PC-3 (cell line): ENCODE measurements at regions not wholly inside any gene's neighbourhood (a gene's known extent, or its start where the extent isn't known, plus 50 kb on each side); places are given as distances from the start of the nearest gene placed in this dataset.

Source experiments
- EZH2 ChIP-seq: fragments of 300-600 bp; sonication (generic); IDR thresholded peaks from one replicate; pipeline ENCODE4 v1.6.1; 2017; ENCODE audit warnings: antibody characterized with exemption, mild to moderate bottlenecking, low read length; ENCODE audit not compliant: unreplicated experiment
- EZH2phosphoT487 ChIP-seq: fragments of 300-600 bp; sonication (generic); IDR thresholded peaks from 2 replicates; pipeline ENCODE4 v1.6.1; 2018; ENCODE audit warnings: mild to moderate bottlenecking, antibody characterized with exemption, low read length, borderline replicate concordance
- TF ChIP-seq, protein P1 (sequence below): fragments of 300-600 bp; sonication (generic); conservative IDR thresholded peaks from 2 replicates; pipeline ENCODE4 v1.5.1; 2017; ENCODE audit warnings: antibody characterized with exemption, low read depth, mild to moderate bottlenecking, low read length

DNA sequence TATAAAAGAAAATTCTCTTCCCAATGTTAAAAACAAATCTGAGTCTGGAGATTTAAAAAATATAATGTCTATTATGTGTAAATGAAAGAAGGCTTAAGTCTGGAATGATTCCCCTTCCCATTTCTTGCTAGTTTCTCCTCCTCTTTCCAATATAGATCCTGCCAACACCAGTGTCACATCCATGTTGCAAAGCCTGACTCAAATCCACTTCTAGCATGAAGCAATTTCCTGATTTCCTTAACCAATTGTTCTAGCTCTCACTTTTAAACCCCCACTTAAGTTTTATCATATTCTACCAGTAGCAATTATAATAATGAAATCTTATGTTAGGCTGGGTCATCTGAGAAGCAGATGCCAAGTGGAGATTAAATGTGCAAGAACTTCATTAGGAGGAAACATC lies 100.1 kb upstream of the SEC61G start:
- TF ChIP-seq, protein P1, sequence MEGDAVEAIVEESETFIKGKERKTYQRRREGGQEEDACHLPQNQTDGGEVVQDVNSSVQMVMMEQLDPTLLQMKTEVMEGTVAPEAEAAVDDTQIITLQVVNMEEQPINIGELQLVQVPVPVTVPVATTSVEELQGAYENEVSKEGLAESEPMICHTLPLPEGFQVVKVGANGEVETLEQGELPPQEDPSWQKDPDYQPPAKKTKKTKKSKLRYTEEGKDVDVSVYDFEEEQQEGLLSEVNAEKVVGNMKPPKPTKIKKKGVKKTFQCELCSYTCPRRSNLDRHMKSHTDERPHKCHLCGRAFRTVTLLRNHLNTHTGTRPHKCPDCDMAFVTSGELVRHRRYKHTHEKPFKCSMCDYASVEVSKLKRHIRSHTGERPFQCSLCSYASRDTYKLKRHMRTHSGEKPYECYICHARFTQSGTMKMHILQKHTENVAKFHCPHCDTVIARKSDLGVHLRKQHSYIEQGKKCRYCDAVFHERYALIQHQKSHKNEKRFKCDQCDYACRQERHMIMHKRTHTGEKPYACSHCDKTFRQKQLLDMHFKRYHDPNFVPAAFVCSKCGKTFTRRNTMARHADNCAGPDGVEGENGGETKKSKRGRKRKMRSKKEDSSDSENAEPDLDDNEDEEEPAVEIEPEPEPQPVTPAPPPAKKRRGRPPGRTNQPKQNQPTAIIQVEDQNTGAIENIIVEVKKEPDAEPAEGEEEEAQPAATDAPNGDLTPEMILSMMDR = no peak
- no peak for TF ChIP-seq EZH2
- TF ChIP-seq EZH2phosphoT487 = no peak
